ENCODE measurements at regions not wholly inside any gene's neighbourhood (a gene's known extent, or its start where the extent isn't known, plus 50 kb on each side); places are given as distances from the start of the nearest gene placed in this dataset.
"Not testable (repeated sequence)": the region's sequence is repeated elsewhere in the genome, so short reads cannot be mapped to it uniquely, and the experiment has no call there.

DNA sequence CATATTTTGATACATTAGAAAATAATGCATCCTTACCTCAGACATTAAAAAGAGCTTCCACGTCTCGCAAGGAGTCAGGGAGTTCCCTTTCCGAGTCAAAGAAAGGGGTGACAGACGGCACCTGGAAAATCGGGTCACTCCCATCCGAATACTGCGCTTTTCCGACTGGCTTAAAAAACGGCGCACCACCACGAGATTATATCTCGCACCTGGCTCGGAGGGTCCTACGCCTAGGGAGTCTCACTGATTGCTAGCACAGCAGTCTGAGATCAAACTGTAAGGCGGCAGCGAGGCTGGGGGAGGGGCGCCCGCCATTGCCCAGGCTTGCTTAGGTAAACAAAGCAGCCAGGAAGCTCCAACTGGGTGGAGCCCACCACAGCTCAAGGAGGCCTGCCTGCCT, 776.3 kb downstream of the GRIK2 start:
- H3K79me2 ChIP-seq (ENCODE audit: control insufficient read depth, insufficient read depth, low read length); CTCF ChIA-PET; H4K20me1 ChIP-seq (replicated peaks; ENCODE audit: control insufficient read depth, extremely low read depth, insufficient read depth, low read length); DNase-seq (ENCODE audit: low read depth, low spot score); dilution Hi-C loops (cut with MboI; ENCODE audit: extremely low pct_ligation_motif_present, low sequenced_read_pairs); H3K27ac ChIP-seq (ENCODE audit: insufficient read depth, low read depth, low read length); H3K9me3 ChIP-seq (replicated peaks; ENCODE audit: control insufficient read depth, insufficient read depth, low read length); POLR2A ChIA-PET; H3K27me3 ChIP-seq (ENCODE audit: control insufficient read depth in 2 of 2, insufficient read depth in 2 of 2, low read length in 2 of 2); H3K4me3 ChIP-seq (replicated peaks in 1 of 3; ENCODE audit: insufficient read depth in 1 of 3, low read depth in 1 of 3, low read length in 3 of 3); BruUV-seq (replicated peaks); H3K9me1 ChIP-seq (replicated peaks; ENCODE audit: control insufficient read depth, extremely low read depth, insufficient read depth, low read length); H3K4me1 ChIP-seq (ENCODE audit: control insufficient read depth, extremely low read depth, insufficient read depth, low read length); FAIRE-seq; H3K9ac ChIP-seq (replicated peaks; ENCODE audit: extremely low read depth, insufficient read depth, low read length); H2AFZ ChIP-seq (ENCODE audit: low read depth, low read length); intact Hi-C loops (cut with micrococcal nuclease); H3K4me2 ChIP-seq (ENCODE audit: insufficient read depth, low read length); H3K36me3 ChIP-seq (ENCODE audit: control insufficient read depth in 2 of 2, extremely low read depth in 1 of 2, insufficient read depth in 2 of 2, low read length in 2 of 2): not testable (repeated sequence)

- ChIA-PET POLR2A (no interaction called here), CTCF (no interaction called here)
- H3K36me3 ChIP-seq (ENCODE audit: control insufficient read depth in 2 of 2, extremely low read depth in 1 of 2, insufficient read depth in 2 of 2, low read length in 2 of 2): no peaks in the 10 kb centered on the region
- no peaks in the 10 kb centered on the region for H3K4me1 ChIP-seq (ENCODE audit: control insufficient read depth, extremely low read depth, insufficient read depth, low read length)
- TF ChIP-seq POLR2A (IDR thresholded peaks at IDR 0.05; ENCODE audit: low read depth, low read length) (no peak), EZH2 (IDR thresholded peaks at IDR 0.05; ENCODE audit: borderline replicate concordance, low read depth, low read length, severe bottlenecking) (no peak), MYC (IDR thresholded peaks at IDR 0.05; ENCODE audit: low read depth, low read length) (no peak), CTCF (IDR thresholded peaks at IDR 0.05; ENCODE audit: extremely low read depth in 1 of 2, insufficient read depth in 1 of 2, low read depth in 1 of 2, low read length in 2 of 2) (no peak), GATA2 (IDR thresholded peaks at IDR 0.05; ENCODE audit: insufficient read depth, insufficient read length, low read depth, low read length) (no peak), POLR2AphosphoS5 (IDR thresholded peaks at IDR 0.05; ENCODE audit: insufficient read depth, low read depth, low read length) (no peak), JUN (IDR thresholded peaks at IDR 0.05; ENCODE audit: borderline replicate concordance, insufficient read depth, insufficient read length, low read depth) (no peak), MAX (IDR thresholded peaks at IDR 0.05; ENCODE audit: insufficient read depth, insufficient read length) (no peak), FOS (IDR thresholded peaks at IDR 0.05; ENCODE audit: borderline replicate concordance, insufficient read depth, low read length) (no peak)
- intact Hi-C loops (cut with micrococcal nuclease): no loop called here
- H3K79me2 ChIP-seq (ENCODE audit: control insufficient read depth, insufficient read depth, low read length): no peaks in the 10 kb centered on the region
- no peaks in the 10 kb centered on the region for H3K9me3 ChIP-seq (replicated peaks; ENCODE audit: control insufficient read depth, insufficient read depth, low read length)
- no TSS peak for BruUV-seq (replicated peaks)
- dilution Hi-C loops (cut with MboI; ENCODE audit: extremely low pct_ligation_motif_present, low sequenced_read_pairs): no loop called here
- H3K9me1 ChIP-seq (replicated peaks; ENCODE audit: control insufficient read depth, extremely low read depth, insufficient read depth, low read length): no peaks in the 10 kb centered on the region
- DNase-seq (ENCODE audit: low read depth, low spot score) (no peak), FAIRE-seq (no peak)
- H3K4me3 ChIP-seq (replicated peaks in 1 of 3; ENCODE audit: insufficient read depth in 1 of 3, low read depth in 1 of 3, low read length in 3 of 3): no peak overlapping the region
- H3K27me3 ChIP-seq (ENCODE audit: control insufficient read depth in 2 of 2, insufficient read depth in 2 of 2, low read length in 2 of 2): no peaks in the 10 kb centered on the region
- no peak overlapping the region for H3K9ac ChIP-seq (replicated peaks; ENCODE audit: extremely low read depth, insufficient read depth, low read length)
- no peaks in the 10 kb centered on the region for H4K20me1 ChIP-seq (replicated peaks; ENCODE audit: control insufficient read depth, extremely low read depth, insufficient read depth, low read length)
- no peak overlapping the region for H2AFZ ChIP-seq (ENCODE audit: low read depth, low read length)
- H3K4me2 ChIP-seq (ENCODE audit: insufficient read depth, low read length): no peak overlapping the region
- H3K27ac ChIP-seq (ENCODE audit: insufficient read depth, low read depth, low read length): no peak overlapping the region
Observed at GRCh38 chr6:102187186-102187585, 793.7 kb downstream of the GRIK2 start.
